ENCODE measurements at regions not wholly inside any gene's neighbourhood (a gene's known extent, or its start where the extent isn't known, plus 50 kb on each side); places are given as distances from the start of the nearest gene placed in this dataset.
"Not testable (repeated sequence)": the region's sequence is repeated elsewhere in the genome, so short reads cannot be mapped to it uniquely, and the experiment has no call there.

DNA sequence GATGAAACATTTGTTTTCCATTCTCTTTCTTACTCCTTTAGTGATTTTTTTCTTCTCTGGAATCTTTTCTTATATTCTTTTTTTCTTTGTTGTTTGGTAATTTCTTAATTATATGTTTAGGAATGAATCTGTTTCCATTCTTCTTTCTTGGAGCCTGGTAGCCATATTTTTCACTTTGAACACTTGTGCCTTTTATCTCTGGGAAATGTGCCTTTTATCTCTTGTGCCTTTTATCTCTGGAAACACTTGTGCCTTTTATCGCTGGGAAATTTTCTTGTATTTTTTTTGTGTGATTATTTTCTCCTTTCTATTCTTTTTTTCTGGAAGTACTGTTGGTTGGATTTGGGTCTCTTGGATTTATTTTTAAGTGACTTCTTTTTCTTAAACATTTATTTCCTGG lies 118.2 kb downstream of the LEPR start:
- intact Hi-C loops (cut with micrococcal nuclease), result no loop called here
- ATAC-seq, result no peak
- Mint-ChIP-seq H3K27ac (no peak overlapping the region), H3K4me3 (no peak overlapping the region), H3K4me1 (ENCODE audit: low read depth) (no peaks in the 10 kb centered on the region), H3K9me3 (peaks cover 4% of the 10 kb centered on the region), H3K36me3 (ENCODE audit: low read depth) (no peaks in the 10 kb centered on the region), H3K27me3 (no peaks in the 10 kb centered on the region)
- ChIA-PET POLR2A (no interaction called here), CTCF (interaction anchor here (0.9 kb wide), 1 partner anchor 149 kb away, joined by 3 read pairs; no protein-coding TSS in a partner anchor)
- no peak for DNase-seq
- TF ChIP-seq CTCF (IDR thresholded peaks at IDR 0.05), result no peak

- TF ChIP-seq CTCF (IDR thresholded peaks at IDR 0.05), result no peak
- POLR2A ChIA-PET, result no interaction called here
- no peak for ATAC-seq
- Mint-ChIP-seq H3K27ac (no peak overlapping the region), H3K4me3 (no peak overlapping the region), H3K27me3 (no peaks in the 10 kb centered on the region), H3K4me1 (ENCODE audit: low read depth) (no peaks in the 10 kb centered on the region), H3K36me3 (ENCODE audit: low read depth) (no peaks in the 10 kb centered on the region), H3K9me3 (peaks cover 7% of the 10 kb centered on the region)
- intact Hi-C loops (cut with micrococcal nuclease), result no loop called here
- CTCF ChIA-PET, result interaction anchor here (0.9 kb wide), 1 partner anchor 148 kb away, joined by 3 read pairs; no protein-coding TSS in a partner anchor
- DNase-seq, result no peak
These were observed 119.0 kb downstream of the LEPR start for GRCh38 chr1:65539266-65540131.

GRCh38 chr1:65541161-65541560 lies 120.7 kb downstream of the LEPR start:
- no peak for TF ChIP-seq CTCF (IDR thresholded peaks at IDR 0.05)
- Mint-ChIP-seq H3K9me3 (peaks cover 7% of the 10 kb centered on the region), H3K36me3 (ENCODE audit: low read depth) (no peaks in the 10 kb centered on the region), H3K4me3 (no peak overlapping the region), H3K27ac (no peak overlapping the region), H3K27me3 (no peaks in the 10 kb centered on the region), H3K4me1 (ENCODE audit: low read depth) (no peaks in the 10 kb centered on the region)
- POLR2A ChIA-PET, result no interaction called here
- intact Hi-C loops (cut with micrococcal nuclease), result no loop called here
- CTCF ChIA-PET, result no interaction called here
- ATAC-seq (no peak), DNase-seq (no peak)

DNA sequence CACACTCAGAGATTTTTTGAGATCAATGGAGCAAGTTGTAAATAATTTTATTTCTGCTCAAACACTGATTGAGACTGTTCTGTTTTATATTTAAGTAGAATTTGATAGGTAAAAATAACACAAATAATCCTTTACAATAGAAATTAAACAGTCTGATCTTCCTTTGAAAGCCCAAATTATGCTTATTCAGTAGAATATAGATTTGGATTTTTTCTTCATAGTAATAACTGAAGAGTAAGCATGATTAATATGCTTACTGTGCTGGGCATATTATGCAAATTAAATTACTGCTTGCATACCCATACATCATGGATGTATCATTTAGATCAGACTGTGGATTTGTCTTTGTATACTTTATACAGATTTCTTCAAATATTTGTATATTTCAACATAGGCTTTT lies 121.4 kb downstream of the LEPR start:
- Mint-ChIP-seq H3K4me3 (no peak overlapping the region), H3K27me3 (no peaks in the 10 kb centered on the region), H3K27ac (no peak overlapping the region), H3K9me3 (peaks cover 7% of the 10 kb centered on the region), H3K36me3 (ENCODE audit: low read depth) (no peaks in the 10 kb centered on the region), H3K4me1 (ENCODE audit: low read depth) (no peaks in the 10 kb centered on the region)
- CTCF ChIA-PET, result no interaction called here
- POLR2A ChIA-PET, result no interaction called here
- ATAC-seq, result no peak
- no peak for DNase-seq
- intact Hi-C loops (cut with micrococcal nuclease), result no loop called here
- TF ChIP-seq CTCF (IDR thresholded peaks at IDR 0.05), result no peak

DNA sequence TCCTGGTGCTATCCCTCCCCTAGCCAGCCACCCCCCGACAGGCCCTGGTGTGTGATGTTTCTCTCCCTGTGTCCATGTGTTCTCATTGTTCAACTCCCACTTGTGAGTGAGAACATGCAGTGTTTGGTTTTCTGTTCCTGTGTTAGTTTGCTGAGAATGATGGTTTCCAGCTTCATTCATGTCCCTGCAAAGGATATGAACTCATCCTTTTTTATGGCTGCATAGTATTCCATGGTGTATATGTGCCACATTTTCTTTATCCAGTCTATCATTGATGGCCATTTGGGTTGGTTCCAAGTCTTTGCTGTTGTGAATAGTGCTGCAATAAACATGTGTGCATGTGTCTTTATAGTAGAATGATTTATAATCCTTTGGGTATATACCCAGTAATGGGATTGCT lies 122.1 kb downstream of the LEPR start:
- H3K36me3 Mint-ChIP-seq (ENCODE audit: low read depth); H3K27ac Mint-ChIP-seq; POLR2A ChIA-PET; CTCF ChIA-PET; H3K27me3 Mint-ChIP-seq; H3K9me3 Mint-ChIP-seq; H3K4me3 Mint-ChIP-seq; intact Hi-C loops (cut with micrococcal nuclease); H3K4me1 Mint-ChIP-seq (ENCODE audit: low read depth); DNase-seq; ATAC-seq: not testable (repeated sequence)

- intact Hi-C loops (cut with micrococcal nuclease); ATAC-seq; H3K36me3 Mint-ChIP-seq (ENCODE audit: low read depth); H3K4me3 Mint-ChIP-seq; H3K27ac Mint-ChIP-seq; POLR2A ChIA-PET; H3K27me3 Mint-ChIP-seq; DNase-seq; CTCF ChIA-PET; H3K4me1 Mint-ChIP-seq (ENCODE audit: low read depth): not testable (repeated sequence)
- peaks cover 30% of the 10 kb centered on the region for H3K9me3 Mint-ChIP-seq
These were observed 130.0 kb downstream of the LEPR start for GRCh38 chr1:65550306-65551010.

DNA sequence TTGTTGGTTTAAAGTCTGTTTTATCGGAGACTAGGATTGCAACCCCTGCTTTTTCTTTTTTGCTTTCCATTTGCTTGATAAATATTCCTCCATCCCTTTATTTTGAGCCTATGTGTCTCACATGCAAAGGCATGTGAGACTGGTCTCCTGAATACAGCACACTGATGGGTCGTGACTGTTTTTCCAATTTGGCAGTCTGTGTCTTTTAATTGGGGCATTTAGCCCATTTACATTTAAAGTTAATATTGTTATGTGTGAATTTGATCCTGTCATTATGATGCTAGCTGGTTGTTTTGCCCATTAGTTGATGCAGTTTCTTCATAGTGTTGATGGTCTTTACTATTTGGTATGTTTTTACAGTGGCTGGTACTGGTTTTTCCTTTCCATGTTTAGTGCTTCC lies 132.0 kb downstream of the LEPR start:
- intact Hi-C loops (cut with micrococcal nuclease); ATAC-seq; H3K4me3 Mint-ChIP-seq; H3K4me1 Mint-ChIP-seq (ENCODE audit: low read depth); H3K27ac Mint-ChIP-seq; H3K36me3 Mint-ChIP-seq (ENCODE audit: low read depth); POLR2A ChIA-PET; H3K27me3 Mint-ChIP-seq; DNase-seq: not testable (repeated sequence)
- peaks cover 39% of the 10 kb centered on the region for H3K9me3 Mint-ChIP-seq
- CTCF ChIA-PET, result interaction anchor here (0.6 kb wide), 1 partner anchor 176 kb away, joined by 3 read pairs; no protein-coding TSS in a partner anchor

DNA sequence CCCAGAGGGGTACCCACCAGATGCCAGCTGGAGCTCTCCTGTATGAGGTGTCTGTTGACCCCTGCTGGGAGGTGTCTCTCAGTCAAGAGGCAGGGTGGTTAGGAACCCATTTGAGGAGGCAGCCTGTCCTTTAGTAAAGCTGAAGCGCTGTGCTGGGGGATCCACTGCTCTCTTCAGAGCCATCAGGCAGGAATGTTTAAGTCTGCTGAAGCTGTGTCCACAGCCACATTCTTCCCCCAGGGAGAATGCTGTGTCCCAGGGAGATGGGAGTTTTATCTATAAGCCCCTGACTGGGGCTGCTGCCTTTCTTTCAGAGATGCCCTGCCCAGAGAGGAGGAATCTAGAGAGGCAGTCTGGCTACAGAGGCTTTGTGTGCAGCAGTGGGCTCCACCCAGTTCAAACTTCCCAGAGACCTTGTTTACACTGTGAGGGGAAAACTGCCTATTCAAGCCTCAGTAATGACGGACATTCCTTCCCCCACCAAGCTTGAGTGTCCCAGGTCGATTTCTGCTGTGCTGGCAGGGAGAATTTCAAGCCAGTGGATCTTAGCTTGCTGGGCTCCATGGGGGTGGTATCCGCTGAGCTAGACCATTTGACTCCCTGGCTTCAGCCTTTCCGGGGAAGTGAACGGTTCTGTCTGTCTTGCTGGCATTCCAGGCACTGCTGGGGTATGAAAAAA lies 133.8 kb downstream of the LEPR start:
- H3K27me3 Mint-ChIP-seq; intact Hi-C loops (cut with micrococcal nuclease); H3K4me3 Mint-ChIP-seq; ATAC-seq; H3K36me3 Mint-ChIP-seq (ENCODE audit: low read depth); DNase-seq; H3K27ac Mint-ChIP-seq; H3K4me1 Mint-ChIP-seq (ENCODE audit: low read depth); CTCF ChIA-PET; POLR2A ChIA-PET: not testable (repeated sequence)
- H3K9me3 Mint-ChIP-seq, result peaks cover 36% of the 10 kb centered on the region
